Activated CD4-positive, CD25-positive, alpha-beta regulatory T cell treated with anti-CD3 and anti-CD28 coated beads, Interleukin-2, amount 50 U/mL, for 72 hours (primary cell): ENCODE measurements at regions not wholly inside any gene's neighbourhood (a gene's known extent, or its start where the extent isn't known, plus 50 kb on each side); places are given as distances from the start of the nearest gene placed in this dataset.
"Not testable (repeated sequence)": the region's sequence is repeated elsewhere in the genome, so short reads cannot be mapped to it uniquely, and the experiment has no call there.

Source experiments
- DNase-seq: peaks from one replicate; pipeline ENCODE4 v3.0.0; 2021

DNA sequence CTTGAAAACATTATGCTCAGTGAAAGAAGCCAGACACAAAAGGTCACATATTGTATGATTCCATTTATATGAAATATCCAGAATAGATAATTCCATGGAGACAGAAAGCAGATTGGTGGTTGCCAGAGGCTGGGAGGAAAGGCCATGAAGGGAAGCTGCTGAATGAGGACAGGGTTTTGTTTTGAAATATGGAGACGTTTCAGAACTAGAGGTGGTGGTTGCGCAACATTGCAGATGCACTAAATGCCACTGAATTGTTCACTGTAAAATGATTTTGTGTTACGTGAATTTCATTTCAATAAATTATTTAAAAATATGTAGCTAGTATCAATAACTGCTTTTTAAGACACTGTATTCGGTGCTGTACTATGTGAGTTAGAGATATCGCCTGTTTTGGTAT is 101.7 kb upstream of the ZNF236 start:
- no peak for DNase-seq

GRCh38 chr18:76715012-76715610 is 107.2 kb upstream of the ZNF236 start:
- DNase-seq: no peak

DNA sequence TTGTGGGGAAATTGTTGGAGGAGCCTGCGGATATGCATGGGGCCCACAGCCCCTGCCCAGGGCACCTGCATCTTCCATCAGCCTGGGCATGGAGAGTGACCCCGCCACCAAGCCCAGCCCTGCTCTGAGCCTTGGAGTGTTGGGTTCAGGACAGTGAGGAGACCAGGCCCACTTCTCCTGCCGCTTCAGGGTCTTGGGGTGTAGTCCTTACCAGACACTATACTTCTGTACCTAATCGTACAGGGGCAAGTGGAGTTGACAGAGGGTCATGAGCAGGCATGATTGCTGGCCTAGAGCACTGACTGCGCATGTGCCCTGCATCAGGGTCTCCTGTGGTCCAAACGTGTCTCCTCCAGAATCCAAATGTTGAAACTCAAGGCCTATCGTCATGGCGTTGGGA is 108.9 kb upstream of the ZNF236 start:
- DNase-seq: no peak

- no peak for DNase-seq
Measured at GRCh38 chr18:76712511-76713140, 109.7 kb upstream of the ZNF236 start.

DNA sequence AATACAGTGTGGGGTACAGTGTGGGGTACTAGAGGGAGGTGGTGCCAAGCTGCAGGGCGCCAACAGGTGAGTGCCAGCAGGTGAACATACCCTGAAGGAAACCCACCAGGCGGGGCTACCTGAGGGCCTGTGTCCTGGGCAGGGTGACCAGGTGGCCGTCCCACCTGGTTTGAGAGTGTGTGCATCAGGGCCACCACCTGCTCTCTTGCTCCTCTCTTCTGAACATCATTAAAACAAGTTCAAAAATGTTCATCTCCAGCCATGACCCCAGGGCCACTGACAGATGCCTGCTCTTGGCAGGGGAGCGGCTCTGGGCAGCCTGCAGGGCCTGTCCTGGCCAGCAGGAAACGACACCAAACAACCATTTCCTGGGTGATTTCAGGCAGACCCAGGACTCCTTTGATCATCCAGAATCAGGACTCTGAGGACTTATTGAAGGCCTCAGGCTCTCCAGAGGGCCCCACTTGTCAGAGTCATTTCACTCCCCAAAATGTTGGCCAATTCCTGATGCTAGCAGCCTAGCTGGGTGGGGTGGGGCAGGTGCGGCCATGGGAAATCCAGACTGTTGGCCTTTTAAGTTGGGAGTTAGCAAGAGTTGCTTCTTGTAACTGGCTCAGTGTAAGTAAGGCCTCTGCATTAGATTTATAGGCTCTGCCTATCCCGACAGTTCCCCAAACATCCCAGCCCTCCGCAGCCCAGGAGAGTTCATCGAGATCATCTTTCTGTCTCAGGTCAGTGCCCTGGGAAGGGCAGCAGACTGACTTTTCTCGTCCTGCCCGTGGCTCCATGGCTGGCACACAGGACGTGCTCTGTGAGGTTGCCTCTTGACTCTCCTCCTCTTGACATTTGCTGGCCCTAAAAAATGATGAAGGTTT is 111.5 kb upstream of the ZNF236 start:
- DNase-seq: no peak

DNA sequence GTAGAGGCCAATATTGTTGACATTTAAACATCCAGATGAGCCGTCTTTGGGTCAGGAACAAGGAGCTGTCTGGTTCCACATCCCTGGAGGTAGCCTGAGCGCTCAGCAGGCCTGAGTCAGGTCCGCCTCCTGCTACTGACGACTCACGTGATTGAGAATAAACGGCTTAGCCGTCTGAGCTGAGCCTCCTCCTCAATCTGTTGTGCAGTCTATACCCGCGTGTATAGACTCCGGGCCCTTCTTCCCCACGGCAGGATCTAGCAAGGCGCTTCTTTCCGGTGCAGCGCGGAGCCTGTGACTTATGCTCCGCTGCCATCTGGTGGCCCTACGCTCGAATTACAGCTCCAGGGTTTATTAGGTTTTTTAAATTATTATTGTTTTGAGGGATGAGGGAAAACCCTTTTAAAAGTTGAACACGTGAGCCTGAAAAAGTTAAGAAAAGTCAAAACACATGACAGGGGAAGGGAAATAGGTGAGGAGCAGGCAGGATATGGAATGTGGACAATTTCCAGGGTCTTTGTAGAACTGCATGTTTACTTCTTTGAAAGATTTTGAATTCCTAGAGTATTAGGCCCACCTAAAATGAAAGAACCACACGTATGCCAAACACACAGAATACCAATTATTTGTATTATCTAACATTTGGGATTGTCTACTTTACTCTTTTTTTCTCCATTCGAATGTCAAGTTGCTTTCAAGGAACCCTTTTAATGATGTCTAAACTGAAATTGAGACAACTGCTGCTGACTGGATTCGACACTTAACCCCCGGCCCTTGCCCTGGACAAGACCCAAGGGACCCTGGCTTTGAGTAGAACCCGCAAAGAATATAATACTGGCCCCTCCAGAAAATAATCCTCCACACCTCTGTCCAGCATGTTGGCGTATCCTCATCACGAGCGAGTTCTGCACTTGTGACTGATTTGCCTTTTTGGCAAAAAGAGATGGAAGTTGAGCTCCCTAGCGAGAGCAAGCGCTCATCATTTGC is 112.4 kb upstream of the ZNF236 start:
- peak; percentile 60 for DNase-seq

DNA sequence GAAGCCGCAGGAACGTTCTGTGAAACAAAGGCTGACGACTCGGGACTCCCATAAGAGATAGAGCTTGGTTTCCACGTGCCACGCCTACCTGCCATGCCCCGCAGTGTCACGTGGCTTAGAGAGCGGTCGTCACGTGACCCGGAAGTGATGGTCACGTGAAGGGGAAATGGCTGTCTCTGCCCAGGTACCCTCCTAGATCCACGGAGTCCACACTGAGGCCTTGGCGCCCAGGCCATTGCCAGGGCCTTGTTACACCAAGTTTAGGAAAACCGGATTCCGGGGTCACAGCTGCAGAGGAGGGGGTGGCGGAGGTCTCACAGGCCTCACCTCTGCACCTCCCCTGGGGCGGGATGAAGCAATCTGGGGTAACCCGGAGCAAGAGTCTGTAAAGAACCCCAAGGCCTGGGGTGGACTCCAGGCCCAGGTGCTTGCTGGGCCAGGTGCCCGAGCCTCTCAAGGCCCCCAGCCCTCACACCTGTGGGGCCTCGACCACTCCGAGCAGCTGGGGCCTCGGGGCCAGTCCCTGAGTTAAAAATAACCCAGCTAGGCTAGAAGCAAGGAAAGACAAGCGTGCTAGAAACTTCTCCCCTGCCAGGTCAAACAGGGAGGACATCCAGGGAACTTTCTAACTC is 113.5 kb upstream of the ZNF236 start:
- DNase-seq: no peak

DNA sequence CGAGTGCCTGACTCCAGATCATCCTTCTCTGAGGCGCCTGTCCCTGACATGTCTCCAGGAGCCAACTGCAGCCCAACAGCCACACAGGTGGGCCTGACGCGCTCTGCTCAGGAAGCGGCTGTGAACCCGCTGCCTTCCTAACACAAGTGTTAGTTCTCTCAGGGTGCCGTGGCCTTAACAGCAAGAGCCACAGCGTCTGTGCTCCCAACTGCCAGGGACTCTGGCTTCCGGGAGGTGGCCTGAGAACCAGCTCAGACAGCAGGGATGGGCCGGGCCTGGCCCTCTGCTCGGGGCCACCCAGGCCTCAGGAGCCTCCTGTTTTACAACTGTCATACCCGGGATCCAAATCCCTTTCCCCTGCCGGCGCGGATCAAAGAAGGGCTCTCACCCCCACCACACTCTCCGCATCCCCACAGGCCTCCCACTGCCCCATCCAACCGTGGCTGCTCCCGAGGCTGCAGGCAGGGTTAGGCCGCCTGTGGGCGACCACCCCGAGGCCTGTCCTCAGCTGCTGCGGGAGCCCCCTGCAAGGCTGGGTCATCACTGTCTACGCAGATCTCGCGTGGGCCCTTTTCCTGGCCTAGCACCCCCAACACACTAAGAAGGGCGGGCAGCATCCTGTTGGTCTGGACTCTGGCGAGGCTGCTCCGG is 114.2 kb upstream of the ZNF236 start:
- DNase-seq: no peak

DNA sequence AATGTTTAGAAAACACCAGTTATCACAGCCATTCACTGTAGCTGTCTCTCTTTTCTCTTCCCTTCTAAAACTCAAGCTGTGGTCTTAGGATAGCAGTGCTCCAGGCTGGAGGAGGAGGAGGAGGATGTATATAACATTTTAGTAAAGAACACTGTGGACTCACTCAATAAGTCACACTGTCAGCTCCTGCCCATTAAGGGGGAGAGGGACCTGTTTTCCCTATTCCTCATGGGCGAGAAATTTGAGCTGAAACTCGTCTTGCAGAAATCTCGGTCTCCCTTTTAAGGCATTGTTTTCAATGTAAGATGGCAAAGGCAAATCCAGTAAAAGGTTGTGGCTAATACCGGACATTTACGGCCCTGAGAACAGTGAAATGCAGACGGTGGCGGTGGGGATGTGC is 114.8 kb upstream of the ZNF236 start:
- DNase-seq: no peak

GRCh38 chr18:76704589-76704988 is 117.8 kb upstream of the ZNF236 start:
- not testable (repeated sequence) for DNase-seq

DNA sequence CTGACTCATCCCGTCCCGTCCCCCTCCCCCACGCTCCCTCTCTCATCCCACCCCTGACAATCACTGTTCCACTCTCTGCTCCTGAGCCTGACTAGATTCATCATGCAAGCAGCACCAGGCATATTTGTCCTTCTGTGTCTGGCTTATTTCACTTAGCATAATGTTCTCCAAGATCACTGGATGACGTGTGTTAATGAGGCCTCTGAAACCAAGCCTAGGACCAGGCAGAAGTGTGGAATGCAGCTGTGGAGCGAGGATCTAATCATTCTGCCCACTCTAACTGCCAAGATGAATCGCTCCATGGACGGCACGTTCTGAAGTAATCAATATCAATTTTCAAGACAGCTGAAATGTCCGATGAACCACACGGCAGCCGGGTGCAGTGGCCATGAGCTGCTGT is 122.4 kb upstream of the ZNF236 start:
- no peak for DNase-seq

- no peak for DNase-seq
Measured at GRCh38 chr18:76697441-76697901, 124.9 kb upstream of the ZNF236 start.

DNA sequence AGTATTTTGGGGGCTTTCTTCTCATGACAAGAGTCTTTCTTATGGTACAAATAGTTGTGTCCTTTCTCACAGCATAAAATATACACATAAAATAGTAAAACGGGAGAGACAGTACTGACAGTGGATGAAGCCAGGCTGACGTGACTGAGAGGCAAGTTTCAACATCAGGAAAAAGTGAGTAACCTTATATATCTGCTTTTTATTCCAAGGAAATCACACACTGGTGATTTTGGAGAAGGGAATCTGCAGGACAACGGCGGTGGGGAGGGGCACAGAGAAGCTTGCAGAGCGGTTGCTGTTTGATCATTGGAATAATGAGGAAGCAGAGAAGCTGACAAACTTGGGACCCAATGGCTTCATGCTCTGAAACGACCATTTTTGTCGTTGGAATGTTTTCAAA is 130.6 kb upstream of the ZNF236 start:
- DNase-seq: no peak

DNA sequence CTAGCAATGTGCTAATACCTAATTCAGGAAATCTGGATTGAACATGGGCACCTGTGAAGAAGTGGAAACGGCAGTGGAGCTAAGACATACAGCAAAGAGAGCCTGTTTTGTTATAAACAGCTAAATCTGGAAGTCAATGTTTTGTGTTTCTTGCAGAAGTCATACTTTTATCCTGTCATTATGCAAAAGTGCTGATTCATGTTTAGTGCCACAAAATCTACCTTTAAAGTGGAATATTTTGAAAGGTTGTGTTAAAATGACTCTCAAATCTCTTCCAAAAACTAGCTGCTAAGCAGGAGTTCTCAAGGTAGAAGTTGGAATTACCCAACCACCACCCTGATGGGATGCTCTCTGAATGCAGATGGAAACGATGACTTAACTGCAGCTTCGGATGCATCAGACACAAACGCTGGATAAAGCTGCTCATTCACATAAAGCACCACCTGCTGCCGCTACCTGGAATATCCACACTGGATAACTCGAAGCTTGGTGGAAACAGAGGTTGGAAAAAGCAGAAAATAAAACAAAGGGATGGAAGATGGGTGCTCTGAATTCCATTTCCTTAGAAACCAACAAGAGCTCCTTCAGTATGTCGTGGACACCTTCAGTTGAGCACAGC is 132.6 kb upstream of the ZNF236 start:
- no peak for DNase-seq

GRCh38 chr18:76688724-76689472 is 133.5 kb upstream of the ZNF236 start:
- DNase-seq: no peak

- no peak for DNase-seq
Measured at GRCh38 chr18:76687304-76687962, 134.9 kb upstream of the ZNF236 start.

DNA sequence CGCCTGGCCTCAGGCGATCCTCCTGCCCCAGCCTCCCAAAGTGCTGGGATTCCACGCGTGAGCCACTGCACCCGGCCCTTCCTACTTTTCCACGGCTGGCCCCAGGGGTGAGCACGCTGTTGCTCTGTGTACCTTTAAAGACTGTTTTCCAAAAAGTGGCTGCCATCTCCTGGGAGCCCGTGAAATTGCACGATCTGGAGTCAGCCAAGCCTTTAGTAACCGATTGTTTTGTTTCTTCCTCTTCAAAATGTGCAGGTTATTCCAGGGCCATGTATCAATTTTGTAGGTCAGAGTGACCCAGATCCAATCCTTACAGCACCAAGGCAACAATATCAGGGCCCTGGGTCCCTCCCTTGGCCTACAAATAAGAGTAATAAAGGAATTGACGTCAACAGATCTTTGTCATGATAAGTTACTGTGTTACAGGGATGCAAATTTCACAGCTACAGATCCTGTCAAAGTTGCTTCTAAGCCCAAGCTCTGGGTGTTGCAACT is 135.6 kb upstream of the ZNF236 start:
- DNase-seq: no peak

- DNase-seq: no peak
Measured at GRCh38 chr18:76685860-76686259, 136.5 kb upstream of the ZNF236 start.

DNA sequence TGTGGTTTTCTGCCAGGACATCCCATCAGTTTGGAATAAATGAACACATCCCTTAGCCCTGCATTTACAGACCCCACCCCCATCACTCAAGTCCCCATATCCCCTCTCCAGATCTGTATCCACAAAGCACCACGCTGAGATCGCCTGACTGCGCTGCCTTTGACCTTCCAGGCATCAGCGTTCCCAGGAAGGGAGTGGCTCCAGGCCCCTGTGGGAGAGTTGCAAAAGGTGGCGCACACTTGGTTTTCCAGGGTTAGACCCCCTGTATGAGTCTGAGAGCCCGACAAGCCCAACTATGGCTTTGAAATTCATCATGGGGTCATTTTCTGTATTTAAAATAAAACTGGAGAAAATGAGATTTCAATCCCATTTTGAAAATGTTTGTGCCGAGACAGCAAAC is 137.0 kb upstream of the ZNF236 start:
- DNase-seq: no peak

GRCh38 chr18:76684265-76684664 is 138.1 kb upstream of the ZNF236 start:
- no peak for DNase-seq
